DOHH2 (cell line): ENCODE measurements at regions not wholly inside any gene's neighbourhood (a gene's known extent, or its start where the extent isn't known, plus 50 kb on each side); places are given as distances from the start of the nearest gene placed in this dataset.
"Not testable (repeated sequence)": the region's sequence is repeated elsewhere in the genome, so short reads cannot be mapped to it uniquely, and the experiment has no call there.

Experiments
- H3F3A ChIP-seq: fragments of 200-600 bp; sonication (generic), shearing (Covaris generic); 2 replicates; pipeline ENCODE4 v1.6.0; 2016; ENCODE audit warnings: antibody characterized with exemption, mild to moderate bottlenecking; ENCODE audit not compliant: control insufficient read depth, insufficient read depth
- H3K27ac ChIP-seq: fragments of 200-600 bp; sonication (generic); 2 replicates; pipeline ENCODE4 v1.5.1; 2014; ENCODE audit warnings: low read depth, mild to moderate bottlenecking, low read length, moderate library complexity
- H3K27me3 ChIP-seq: fragments of 200-600 bp; sonication (generic); 2 replicates; pipeline ENCODE4 v1.6.1; 2014; ENCODE audit warnings: mild to moderate bottlenecking, low read length, mixed read lengths; ENCODE audit not compliant: control insufficient read depth
- H3K36me3 ChIP-seq: fragments of 200-600 bp; sonication (generic); 2 replicates; pipeline ENCODE4 v1.6.1; 2014; ENCODE audit warnings: mild to moderate bottlenecking, low read length, moderate library complexity, mixed read lengths; ENCODE audit not compliant: control insufficient read depth
- H3K4me1 ChIP-seq: fragments of 200-600 bp; sonication (generic); 2 replicates; pipeline ENCODE4 v1.6.1; 2014; ENCODE audit warnings: mild to moderate bottlenecking, low read length, mixed read lengths; ENCODE audit not compliant: control insufficient read depth
- H3K4me2 ChIP-seq: fragments of 200-600 bp; sonication (generic); 2 replicates; pipeline ENCODE4 v1.6.0; 2014; ENCODE audit warnings: mild to moderate bottlenecking, low read length, moderate library complexity
- H3K4me3 ChIP-seq: fragments of 200-600 bp; sonication (generic); 2 replicates; pipeline ENCODE4 v1.5.1; 2014; ENCODE audit warnings: mild to moderate bottlenecking, low read length, mixed read lengths
- H3K79me2 ChIP-seq: fragments of 200-600 bp; sonication (generic); 2 replicates; pipeline ENCODE4 v1.6.1; 2014; ENCODE audit warnings: mild to moderate bottlenecking, low read length, mixed read lengths; ENCODE audit not compliant: control insufficient read depth
- H3K9me2 ChIP-seq: fragments of 200-600 bp; sonication (generic); replicated peaks from 2 replicates; pipeline ENCODE4 v1.6.1; 2014; ENCODE audit warnings: mild to moderate bottlenecking, low read length, mixed read lengths; ENCODE audit not compliant: control insufficient read depth
- H3K9me3 ChIP-seq: fragments of 200-600 bp; sonication (generic); 2 replicates; pipeline ENCODE4 v1.6.1; 2014; ENCODE audit warnings: antibody characterized with exemption, low read length, mixed read lengths; ENCODE audit not compliant: control insufficient read depth, insufficient read depth
- H4K20me1 ChIP-seq: fragments of 200-600 bp; sonication (generic); 2 replicates; pipeline ENCODE4 v1.6.0; 2014; ENCODE audit warnings: low read depth, mild to moderate bottlenecking, antibody characterized with exemption, low read length, moderate library complexity; ENCODE audit not compliant: control insufficient read depth, insufficient read depth
- CTCF ChIP-seq: fragments of 200-600 bp; sonication (generic); IDR thresholded peaks from one replicate; pipeline ENCODE4 v1.5.1; 2014; ENCODE audit warnings: antibody characterized with exemption, mild to moderate bottlenecking, low read depth, low read length; ENCODE audit not compliant: poor library complexity, severe bottlenecking
- EZH2phosphoT487 ChIP-seq: fragments of 200-600 bp; sonication (generic); IDR thresholded peaks from 2 replicates; pipeline ENCODE4 v1.6.1; 2017; ENCODE audit warnings: borderline replicate concordance, mild to moderate bottlenecking, antibody characterized with exemption, low read length, moderate library complexity, mixed read lengths

- no peaks in the 10 kb centered on the region for H4K20me1 ChIP-seq
- H3K36me3 ChIP-seq: no peaks in the 10 kb centered on the region
- no peaks in the 10 kb centered on the region for H3K9me2 ChIP-seq
- no peak for TF ChIP-seq CTCF
- no peak for TF ChIP-seq EZH2phosphoT487
- no peak overlapping the region for H3K4me2 ChIP-seq
- H3K9me3 ChIP-seq: no peaks in the 10 kb centered on the region
- H3K27me3 ChIP-seq: no peaks in the 10 kb centered on the region
- no peaks in the 10 kb centered on the region for H3F3A ChIP-seq
- no peaks in the 10 kb centered on the region for H3K79me2 ChIP-seq
- no peak overlapping the region for H3K27ac ChIP-seq
- H3K4me3 ChIP-seq: no peak overlapping the region
- no peaks in the 10 kb centered on the region for H3K4me1 ChIP-seq
Measured at GRCh38 chr2:161488131-161488699, 72.1 kb downstream of the TBR1 start.

- H3K4me1 ChIP-seq: no peaks in the 10 kb centered on the region
- no peaks in the 10 kb centered on the region for H3K36me3 ChIP-seq
- H3K27me3 ChIP-seq: no peaks in the 10 kb centered on the region
- H3K27ac ChIP-seq: no peak overlapping the region
- H3K9me3 ChIP-seq: no peaks in the 10 kb centered on the region
- no peaks in the 10 kb centered on the region for H3K9me2 ChIP-seq
- no peaks in the 10 kb centered on the region for H4K20me1 ChIP-seq
- no peaks in the 10 kb centered on the region for H3F3A ChIP-seq
- no peak overlapping the region for H3K4me2 ChIP-seq
- no peaks in the 10 kb centered on the region for H3K79me2 ChIP-seq
- no peak overlapping the region for H3K4me3 ChIP-seq
- TF ChIP-seq EZH2phosphoT487 (no peak), CTCF (no peak)
Measured at GRCh38 chr2:161488879-161489278, 72.8 kb downstream of the TBR1 start.

GRCh38 chr2:161500892-161501610, 85.0 kb downstream of the TBR1 start:
- H3K4me1 ChIP-seq, H3K27me3 ChIP-seq, H4K20me1 ChIP-seq, H3K79me2 ChIP-seq, H3K36me3 ChIP-seq, H3K9me2 ChIP-seq, H3K27ac ChIP-seq, H3F3A ChIP-seq, H3K9me3 ChIP-seq: not testable (repeated sequence)
- Histone ChIP-seq H3K4me3 (peak overlapping the region; percentile 38; the same call in 1 of the 2 replicates), H3K4me2 (peak overlapping the region; percentile 31)

GRCh38 chr2:161502279-161502678, 86.2 kb downstream of the TBR1 start:
- H3F3A ChIP-seq, H3K27me3 ChIP-seq, H3K4me2 ChIP-seq, H3K36me3 ChIP-seq, H3K9me3 ChIP-seq, H3K9me2 ChIP-seq, H3K4me3 ChIP-seq, H4K20me1 ChIP-seq, H3K27ac ChIP-seq, H3K4me1 ChIP-seq, H3K79me2 ChIP-seq: not testable (repeated sequence)

GRCh38 chr2:161504628-161505289, 88.7 kb downstream of the TBR1 start:
- H3K4me3 ChIP-seq, H3K79me2 ChIP-seq, H3K27ac ChIP-seq, H3K9me2 ChIP-seq, H3K27me3 ChIP-seq, H3K36me3 ChIP-seq, H3F3A ChIP-seq, H3K9me3 ChIP-seq, H3K4me1 ChIP-seq, H4K20me1 ChIP-seq, H3K4me2 ChIP-seq: not testable (repeated sequence)

- not testable (repeated sequence) for H3K27me3 ChIP-seq, H3K4me3 ChIP-seq, H3K4me2 ChIP-seq, H3K36me3 ChIP-seq, H3F3A ChIP-seq, H3K79me2 ChIP-seq, H3K9me3 ChIP-seq, H3K27ac ChIP-seq, H4K20me1 ChIP-seq, H3K9me2 ChIP-seq, H3K4me1 ChIP-seq
Measured at GRCh38 chr2:161505466-161505865, 89.4 kb downstream of the TBR1 start.
